Liver (tissue), 8 donors: ENCODE measurements at regions not wholly inside any gene's neighbourhood (a gene's known extent, or its start where the extent isn't known, plus 50 kb on each side); places are given as distances from the start of the nearest gene placed in this dataset.

Source experiments
- DNase-seq: peaks from one replicate; pipeline ENCODE4 v3.0.0-alpha.2; 2017; ENCODE audit warnings: low spot score
- H3K27ac ChIP-seq, 2 donors: one replicate each; pipeline ENCODE4 v1.7.0; 2013; ENCODE audit warnings: inconsistent platforms in 2 of 2, low read length in 2 of 2, control low read depth in 1 of 2, low read depth in 1 of 2, mild to moderate bottlenecking in 1 of 2
- H3K27me3 ChIP-seq, 4 donors: one replicate each; pipeline versions ENCODE4 v1.6.1 to v1.7.0; 2013; ENCODE audit warnings: low read length in 3 of 4, inconsistent platforms in 1 of 4, mild to moderate bottlenecking in 1 of 4, moderate library complexity in 1 of 4; ENCODE audit not compliant: control insufficient read depth in 4 of 4, insufficient read depth in 4 of 4
- H3K36me3 ChIP-seq, 4 donors: one replicate each; pipeline versions ENCODE4 v1.6.1 to v1.7.0; 2013; ENCODE audit warnings: low read length in 3 of 4, mild to moderate bottlenecking in 3 of 4, low read depth in 1 of 4, moderate library complexity in 1 of 4; ENCODE audit not compliant: control insufficient read depth in 4 of 4, insufficient read depth in 3 of 4
- H3K4me1 ChIP-seq, 4 donors: one replicate each; pipeline versions ENCODE4 v1.6.1 to v1.7.0; 2013; ENCODE audit warnings: low read length in 3 of 4, mild to moderate bottlenecking in 3 of 4, moderate library complexity in 1 of 4; ENCODE audit not compliant: control insufficient read depth in 4 of 4, insufficient read depth in 4 of 4
- H3K4me3 ChIP-seq, 3 donors: one replicate each; pipeline versions ENCODE4 v1.6.1 to v1.7.0; 2013; ENCODE audit warnings: low read length in 3 of 3, control low read depth in 1 of 3, low read depth in 1 of 3, mild to moderate bottlenecking in 1 of 3
- H3K9ac ChIP-seq, 2 donors: one replicate each; pipeline ENCODE4 v1.7.0; 2013; ENCODE audit warnings: low read length in 2 of 2, mild to moderate bottlenecking in 2 of 2, moderate library complexity in 2 of 2, control low read depth in 1 of 2, low read depth in 1 of 2
- H3K9me3 ChIP-seq, 4 donors: one replicate each; pipeline versions ENCODE4 v1.6.1 to v1.7.0; 2013; ENCODE audit warnings: low read length in 3 of 4; ENCODE audit not compliant: control insufficient read depth in 4 of 4
- EGR1 ChIP-seq, 2 donors: IDR thresholded peaks; 2 replicates each; pipeline ENCODE4 v1.6.1; 2016 to 2018; ENCODE audit warnings: antibody characterized with exemption in 2 of 2, low read depth in 2 of 2
- FOXA1 ChIP-seq: IDR thresholded peaks from 2 replicates; pipeline ENCODE4 v1.6.1; 2016; ENCODE audit warnings: antibody characterized with exemption
- FOXA2 ChIP-seq: IDR thresholded peaks from 2 replicates; pipeline ENCODE4 v1.6.1; 2016; ENCODE audit warnings: antibody characterized with exemption
- GABPA ChIP-seq, 2 donors: IDR thresholded peaks in 1 of 2; conservative IDR thresholded peaks in 1 of 2; 2 replicates each; pipeline ENCODE4 v1.6.1; 2016; ENCODE audit warnings: antibody characterized with exemption in 2 of 2, mild to moderate bottlenecking in 1 of 2, moderate library complexity in 1 of 2
- HNF4G ChIP-seq: IDR thresholded peaks from 2 replicates; pipeline ENCODE4 v1.6.1; 2016; ENCODE audit warnings: antibody characterized with exemption
- JUND ChIP-seq, 2 donors: IDR thresholded peaks; 2 replicates each; pipeline ENCODE4 v1.6.1; 2016; ENCODE audit warnings: antibody characterized with exemption in 2 of 2
- NR2F2 ChIP-seq: IDR thresholded peaks from 2 replicates; pipeline ENCODE4 v1.6.1; 2016; ENCODE audit warnings: antibody characterized with exemption
- RAD21 ChIP-seq, 2 donors: IDR thresholded peaks; 2 replicates each; pipeline ENCODE4 v1.6.1; 2016; ENCODE audit warnings: antibody characterized with exemption in 2 of 2, mild to moderate bottlenecking in 2 of 2
- REST ChIP-seq: IDR thresholded peaks from 2 replicates; pipeline ENCODE4 v1.6.1; 2016; ENCODE audit warnings: antibody characterized with exemption, mild to moderate bottlenecking
- RXRA ChIP-seq, 2 donors: IDR thresholded peaks; 2 replicates each; pipeline ENCODE4 v1.6.1; 2017 to 2018; ENCODE audit warnings: antibody characterized with exemption in 2 of 2, mild to moderate bottlenecking in 1 of 2
- SP1 ChIP-seq: IDR thresholded peaks from 2 replicates; pipeline ENCODE4 v1.6.1; 2018; ENCODE audit warnings: antibody characterized with exemption, mild to moderate bottlenecking
- WGBS: extraction: QIAGEN DNeasy Blood & Tissue Kit; methylation state at CpG from one replicate; pipeline ENCODE4 v1.1.7; 2013; 5-methylcytosine and 5-hydroxymethylcytosine counted together
- TF ChIP-seq, protein P1 (sequence below): IDR thresholded peaks from 2 replicates; pipeline ENCODE4 v1.6.1; 2016; ENCODE audit warnings: antibody characterized with exemption
- TF ChIP-seq, protein P2 (sequence below): IDR thresholded peaks from 2 replicates; pipeline ENCODE4 v1.6.1; 2016; ENCODE audit warnings: antibody characterized with exemption
- TF ChIP-seq, protein P3 (sequence below): IDR thresholded peaks from 2 replicates; pipeline ENCODE4 v1.6.1; 2016; ENCODE audit warnings: antibody characterized with exemption
- TF ChIP-seq, protein P4 (sequence below): fragments of 150-350 bp; IDR thresholded peaks from 2 replicates; pipeline ENCODE4 v1.5.1; 2017; ENCODE audit warnings: improper control_type of control experiment, low read depth, low read length; ENCODE audit not compliant: missing input control
- donor health status: healthy.
- donor health status: healthy.
- donor health status: healthy.
- donor health status: healthy.
- donor health status: healthy.

DNA sequence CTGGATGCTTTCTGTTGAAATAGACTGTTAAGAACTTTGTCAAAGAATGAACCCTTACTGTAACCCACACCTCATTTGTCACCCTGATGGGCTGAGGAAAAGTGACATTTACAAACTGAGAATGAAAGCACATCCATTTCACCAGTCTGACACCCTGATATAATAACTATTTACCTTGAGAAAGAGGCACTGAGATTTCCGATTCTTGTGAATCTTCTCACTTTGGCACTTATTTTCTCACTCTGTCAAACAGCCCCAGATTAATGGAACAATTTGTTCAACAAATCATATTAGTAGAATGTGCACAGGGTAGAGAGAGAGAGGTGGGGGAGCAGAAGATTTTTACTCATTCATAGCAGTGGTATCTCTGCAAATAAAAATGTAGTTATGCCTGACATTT is 606.9 kb downstream of the MCTP2 start:
- Histone ChIP-seq H3K9me3 (peaks cover 6 to 11% (median 10%) of the 10 kb centered on the region in 4 donors), H3K36me3 (no peaks in the 10 kb centered on the region), H3K4me3 (no peak overlapping the region), H3K9ac (no peak overlapping the region), H3K27ac (no peak overlapping the region), H3K4me1 (no peaks in the 10 kb centered on the region), H3K27me3 (no peaks in the 10 kb centered on the region)
- TF ChIP-seq, protein P1, sequence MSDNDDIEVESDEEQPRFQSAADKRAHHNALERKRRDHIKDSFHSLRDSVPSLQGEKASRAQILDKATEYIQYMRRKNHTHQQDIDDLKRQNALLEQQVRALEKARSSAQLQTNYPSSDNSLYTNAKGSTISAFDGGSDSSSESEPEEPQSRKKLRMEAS = no peak
- TF ChIP-seq FOXA2 (no peak), EGR1 (IDR thresholded peaks at IDR 0.05; ENCODE audit: low read depth in 2 of 2) (no peak), GABPA (IDR thresholded peaks at IDR 0.05 in 1 of 2, conservative IDR thresholded peaks at IDR 0.05 in 1 of 2) (no peak), FOXA1 (no peak), RXRA (IDR thresholded peaks at IDR 0.05) (no peak), RAD21 (IDR thresholded peaks at IDR 0.05) (no peak), SP1 (no peak), NR2F2 (no peak), HNF4G (no peak), REST (no peak), JUND (IDR thresholded peaks at IDR 0.05) (no peak)
- TF ChIP-seq, protein P2, sequence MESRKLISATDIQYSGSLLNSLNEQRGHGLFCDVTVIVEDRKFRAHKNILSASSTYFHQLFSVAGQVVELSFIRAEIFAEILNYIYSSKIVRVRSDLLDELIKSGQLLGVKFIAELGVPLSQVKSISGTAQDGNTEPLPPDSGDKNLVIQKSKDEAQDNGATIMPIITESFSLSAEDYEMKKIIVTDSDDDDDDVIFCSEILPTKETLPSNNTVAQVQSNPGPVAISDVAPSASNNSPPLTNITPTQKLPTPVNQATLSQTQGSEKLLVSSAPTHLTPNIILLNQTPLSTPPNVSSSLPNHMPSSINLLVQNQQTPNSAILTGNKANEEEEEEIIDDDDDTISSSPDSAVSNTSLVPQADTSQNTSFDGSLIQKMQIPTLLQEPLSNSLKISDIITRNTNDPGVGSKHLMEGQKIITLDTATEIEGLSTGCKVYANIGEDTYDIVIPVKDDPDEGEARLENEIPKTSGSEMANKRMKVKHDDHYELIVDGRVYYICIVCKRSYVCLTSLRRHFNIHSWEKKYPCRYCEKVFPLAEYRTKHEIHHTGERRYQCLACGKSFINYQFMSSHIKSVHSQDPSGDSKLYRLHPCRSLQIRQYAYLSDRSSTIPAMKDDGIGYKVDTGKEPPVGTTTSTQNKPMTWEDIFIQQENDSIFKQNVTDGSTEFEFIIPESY = no peak
- TF ChIP-seq, protein P3, sequence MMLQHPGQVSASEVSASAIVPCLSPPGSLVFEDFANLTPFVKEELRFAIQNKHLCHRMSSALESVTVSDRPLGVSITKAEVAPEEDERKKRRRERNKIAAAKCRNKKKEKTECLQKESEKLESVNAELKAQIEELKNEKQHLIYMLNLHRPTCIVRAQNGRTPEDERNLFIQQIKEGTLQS = no peak
- TF ChIP-seq, protein P4, sequence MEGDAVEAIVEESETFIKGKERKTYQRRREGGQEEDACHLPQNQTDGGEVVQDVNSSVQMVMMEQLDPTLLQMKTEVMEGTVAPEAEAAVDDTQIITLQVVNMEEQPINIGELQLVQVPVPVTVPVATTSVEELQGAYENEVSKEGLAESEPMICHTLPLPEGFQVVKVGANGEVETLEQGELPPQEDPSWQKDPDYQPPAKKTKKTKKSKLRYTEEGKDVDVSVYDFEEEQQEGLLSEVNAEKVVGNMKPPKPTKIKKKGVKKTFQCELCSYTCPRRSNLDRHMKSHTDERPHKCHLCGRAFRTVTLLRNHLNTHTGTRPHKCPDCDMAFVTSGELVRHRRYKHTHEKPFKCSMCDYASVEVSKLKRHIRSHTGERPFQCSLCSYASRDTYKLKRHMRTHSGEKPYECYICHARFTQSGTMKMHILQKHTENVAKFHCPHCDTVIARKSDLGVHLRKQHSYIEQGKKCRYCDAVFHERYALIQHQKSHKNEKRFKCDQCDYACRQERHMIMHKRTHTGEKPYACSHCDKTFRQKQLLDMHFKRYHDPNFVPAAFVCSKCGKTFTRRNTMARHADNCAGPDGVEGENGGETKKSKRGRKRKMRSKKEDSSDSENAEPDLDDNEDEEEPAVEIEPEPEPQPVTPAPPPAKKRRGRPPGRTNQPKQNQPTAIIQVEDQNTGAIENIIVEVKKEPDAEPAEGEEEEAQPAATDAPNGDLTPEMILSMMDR = no peak
- 77% methylated on average over 1 of the region's 1 CpG for WGBS
- DNase-seq = no peak
